Lower lobe of right lung (tissue), 2 donors: ENCODE measurements at regions not wholly inside any gene's neighbourhood (a gene's known extent, or its start where the extent isn't known, plus 50 kb on each side); places are given as distances from the start of the nearest gene placed in this dataset.

ENCODE experiments used
- ATAC-seq, 2 donors: fragments of 200-7000 bp; cut with Tn5 transposase; one replicate each; pipeline ENCODE4 v1.9.1; 2020 to 2022; ENCODE audit warnings: mild to moderate bottlenecking in 2 of 2, moderate library complexity in 2 of 2
- DNase-seq: peaks from one replicate; pipeline ENCODE4 v3.0.0-alpha.2; 2020
- H3K27ac ChIP-seq: fragments of 200-600 bp; one replicate; pipeline ENCODE4 v1.8.0; 2022
- H3K27me3 ChIP-seq: fragments of 200-600 bp; one replicate; pipeline ENCODE4 v1.8.0; 2022; ENCODE audit warnings: low read depth
- H3K36me3 ChIP-seq: fragments of 200-600 bp; one replicate; pipeline ENCODE4 v1.8.0; 2022; ENCODE audit warnings: mild to moderate bottlenecking
- H3K4me1 ChIP-seq: fragments of 200-600 bp; one replicate; pipeline ENCODE4 v1.8.0; 2022
- H3K4me3 ChIP-seq: fragments of 200-600 bp; one replicate; pipeline ENCODE4 v1.8.0; 2022; ENCODE audit warnings: mild to moderate bottlenecking
- H3K9me3 ChIP-seq: fragments of 200-600 bp; one replicate; pipeline ENCODE4 v1.8.0; 2022
- intact Hi-C: fragments of 100-400 bp; cut with DNase I; formaldehyde crosslinking; loops from one replicate; pipeline ENCODE4 v1.11.0; 2022
- TF ChIP-seq, protein P1 (sequence below): fragments of 200-600 bp; IDR thresholded peaks from one replicate; pipeline ENCODE4 v1.8.0; 2022; ENCODE audit warnings: antibody characterized with exemption, mild to moderate bottlenecking
- donor health status: DM: no; HTN: yes; CAD: no; lungs with severe emphysema.

DNA sequence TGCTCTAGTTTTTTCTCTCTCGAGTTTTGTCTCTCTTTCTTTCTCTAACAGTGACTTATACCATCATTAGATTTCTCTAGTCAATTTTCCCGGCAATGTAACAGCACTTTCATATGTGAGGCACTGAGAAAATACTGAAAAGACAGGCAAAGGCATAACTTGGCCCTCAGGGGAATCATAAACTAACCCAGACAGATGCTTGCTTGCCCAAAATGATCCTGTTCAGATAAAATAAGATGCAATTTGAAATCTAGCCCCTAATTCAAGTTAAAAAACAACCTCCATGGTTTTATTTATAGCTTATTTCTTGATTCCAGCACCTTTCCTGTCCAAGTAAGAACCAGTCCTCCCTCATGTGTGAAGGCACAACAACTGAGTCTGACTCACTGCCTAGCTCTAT is 294.6 kb downstream of the GAS1 start:
- Histone ChIP-seq H3K4me3 (no peak overlapping the region), H3K36me3 (no peaks in the 10 kb centered on the region), H3K27me3 (peaks cover 6% of the 10 kb centered on the region), H3K9me3 (no peaks in the 10 kb centered on the region), H3K27ac (no peak overlapping the region), H3K4me1 (no peaks in the 10 kb centered on the region)
- ATAC-seq (no peak), DNase-seq (no peak)
- TF ChIP-seq, protein P1, sequence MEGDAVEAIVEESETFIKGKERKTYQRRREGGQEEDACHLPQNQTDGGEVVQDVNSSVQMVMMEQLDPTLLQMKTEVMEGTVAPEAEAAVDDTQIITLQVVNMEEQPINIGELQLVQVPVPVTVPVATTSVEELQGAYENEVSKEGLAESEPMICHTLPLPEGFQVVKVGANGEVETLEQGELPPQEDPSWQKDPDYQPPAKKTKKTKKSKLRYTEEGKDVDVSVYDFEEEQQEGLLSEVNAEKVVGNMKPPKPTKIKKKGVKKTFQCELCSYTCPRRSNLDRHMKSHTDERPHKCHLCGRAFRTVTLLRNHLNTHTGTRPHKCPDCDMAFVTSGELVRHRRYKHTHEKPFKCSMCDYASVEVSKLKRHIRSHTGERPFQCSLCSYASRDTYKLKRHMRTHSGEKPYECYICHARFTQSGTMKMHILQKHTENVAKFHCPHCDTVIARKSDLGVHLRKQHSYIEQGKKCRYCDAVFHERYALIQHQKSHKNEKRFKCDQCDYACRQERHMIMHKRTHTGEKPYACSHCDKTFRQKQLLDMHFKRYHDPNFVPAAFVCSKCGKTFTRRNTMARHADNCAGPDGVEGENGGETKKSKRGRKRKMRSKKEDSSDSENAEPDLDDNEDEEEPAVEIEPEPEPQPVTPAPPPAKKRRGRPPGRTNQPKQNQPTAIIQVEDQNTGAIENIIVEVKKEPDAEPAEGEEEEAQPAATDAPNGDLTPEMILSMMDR = no peak
- intact Hi-C loops = no loop called here

DNA sequence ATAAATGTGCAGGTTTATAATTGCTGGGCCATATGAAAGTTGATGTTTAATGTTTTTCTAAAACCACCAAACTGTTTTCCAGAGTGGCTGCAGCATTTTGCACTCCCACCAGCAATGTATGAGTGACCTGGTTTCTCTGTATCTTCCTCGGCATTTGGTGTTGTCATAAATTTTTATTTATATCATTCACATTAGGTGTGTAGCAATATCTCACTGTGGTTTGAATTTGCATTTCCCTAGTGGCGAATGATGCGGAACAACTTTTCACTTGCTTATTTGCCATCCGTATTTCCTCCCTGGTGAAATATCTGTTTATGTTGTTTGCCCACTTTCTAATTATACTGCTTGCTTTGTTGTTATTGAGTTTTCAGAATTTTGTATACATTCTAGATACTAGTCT is 295.7 kb upstream of the TUT7 start:
- H3K27ac ChIP-seq = no peak overlapping the region
- TF ChIP-seq, protein P1 = no peak
- no peaks in the 10 kb centered on the region for H3K4me1 ChIP-seq
- ATAC-seq (no peak), DNase-seq (no peak)
- intact Hi-C loops = no loop called here
- no peaks in the 10 kb centered on the region for H3K36me3 ChIP-seq
- H3K9me3 ChIP-seq = no peaks in the 10 kb centered on the region
- H3K4me3 ChIP-seq = no peak overlapping the region
- H3K27me3 ChIP-seq = peaks cover 6% of the 10 kb centered on the region

DNA sequence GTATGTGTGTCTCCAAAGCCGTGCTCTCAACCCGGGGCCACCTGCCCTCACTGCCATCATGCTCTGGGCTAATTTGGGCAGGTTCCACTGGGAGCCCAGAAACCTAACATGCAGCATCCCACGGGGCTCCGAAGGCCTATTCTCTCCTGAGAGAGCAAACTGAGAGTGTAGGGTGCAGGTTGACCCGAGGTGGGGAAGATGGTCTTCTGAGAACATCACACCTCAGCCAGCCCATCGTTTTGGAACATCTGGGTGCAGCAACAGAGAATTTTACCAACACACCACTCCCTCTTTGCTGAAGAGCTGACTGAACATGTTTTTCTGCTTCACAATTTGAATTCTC is 294.6 kb upstream of the TUT7 start:
- TF ChIP-seq, protein P1 = no peak
- Histone ChIP-seq H3K27ac (no peak overlapping the region), H3K27me3 (peaks cover 7% of the 10 kb centered on the region), H3K4me1 (no peaks in the 10 kb centered on the region), H3K9me3 (no peaks in the 10 kb centered on the region), H3K36me3 (no peaks in the 10 kb centered on the region), H3K4me3 (no peak overlapping the region)
- ATAC-seq = no peak
- intact Hi-C loops = no loop called here
- no peak for DNase-seq

DNA sequence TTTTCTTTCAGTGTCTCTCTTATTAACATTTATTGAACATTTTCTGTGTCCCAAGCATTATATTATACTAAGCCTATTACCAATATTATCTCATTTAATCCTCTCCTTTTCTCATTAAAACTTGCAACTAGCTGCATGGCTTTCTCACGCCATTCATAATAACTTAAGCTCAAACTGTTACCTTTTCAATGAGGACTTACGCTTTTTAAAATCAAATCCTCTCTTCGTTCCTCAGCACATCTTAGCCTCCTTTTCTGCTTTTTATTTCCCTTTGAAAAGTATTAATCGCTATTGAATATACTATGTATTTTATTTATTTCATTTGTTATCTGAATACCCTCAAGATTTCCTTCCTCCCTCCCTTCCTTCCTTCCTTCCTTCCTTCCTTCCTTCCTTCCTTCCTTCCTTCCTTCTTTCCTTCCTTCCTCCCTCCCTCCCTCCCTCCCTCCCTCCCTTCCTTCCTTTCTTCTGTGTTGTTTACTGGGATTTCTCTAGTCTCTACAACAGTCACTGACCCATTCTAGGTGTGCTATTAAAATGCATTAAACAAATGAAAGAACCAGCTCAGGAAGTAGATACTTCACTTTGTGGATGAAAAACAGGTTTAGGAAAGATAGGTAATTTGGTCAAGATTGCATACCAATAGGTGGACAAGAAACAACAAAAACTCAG is 294.1 kb upstream of the TUT7 start:
- Histone ChIP-seq H3K4me1 (no peaks in the 10 kb centered on the region), H3K9me3 (no peaks in the 10 kb centered on the region), H3K36me3 (no peaks in the 10 kb centered on the region), H3K27me3 (peaks cover 12% of the 10 kb centered on the region), H3K27ac (no peak overlapping the region), H3K4me3 (no peak overlapping the region)
- ATAC-seq (no peak), DNase-seq (no peak)
- TF ChIP-seq, protein P1 = no peak
- intact Hi-C loops = no loop called here

DNA sequence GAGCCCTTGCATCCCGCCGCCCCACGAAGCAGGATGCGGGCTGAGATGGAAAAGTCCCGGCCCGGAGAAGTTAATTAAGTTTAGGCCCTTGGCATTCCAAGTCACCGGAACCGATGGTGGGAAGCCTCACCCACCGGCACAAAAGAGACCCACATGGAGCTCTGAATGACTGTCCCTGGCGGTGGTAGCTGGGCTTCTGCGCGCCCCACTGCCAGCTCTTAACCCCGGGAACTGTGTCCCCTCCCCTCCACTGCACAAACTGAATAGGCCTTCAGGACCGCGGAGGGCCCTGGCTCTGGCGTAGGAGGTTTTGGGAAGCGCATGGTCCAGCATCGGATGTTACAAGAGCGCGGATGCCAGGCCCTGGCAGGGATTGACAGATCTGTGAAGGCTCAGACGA is 291.1 kb upstream of the TUT7 start:
- Histone ChIP-seq H3K4me1 (no peaks in the 10 kb centered on the region), H3K9me3 (no peaks in the 10 kb centered on the region), H3K27ac (no peak overlapping the region), H3K4me3 (no peak overlapping the region), H3K36me3 (no peaks in the 10 kb centered on the region), H3K27me3 (peaks cover 15% of the 10 kb centered on the region)
- intact Hi-C loops = no loop called here
- TF ChIP-seq, protein P1 = no peak
- no peak for DNase-seq
- ATAC-seq = no peak

DNA sequence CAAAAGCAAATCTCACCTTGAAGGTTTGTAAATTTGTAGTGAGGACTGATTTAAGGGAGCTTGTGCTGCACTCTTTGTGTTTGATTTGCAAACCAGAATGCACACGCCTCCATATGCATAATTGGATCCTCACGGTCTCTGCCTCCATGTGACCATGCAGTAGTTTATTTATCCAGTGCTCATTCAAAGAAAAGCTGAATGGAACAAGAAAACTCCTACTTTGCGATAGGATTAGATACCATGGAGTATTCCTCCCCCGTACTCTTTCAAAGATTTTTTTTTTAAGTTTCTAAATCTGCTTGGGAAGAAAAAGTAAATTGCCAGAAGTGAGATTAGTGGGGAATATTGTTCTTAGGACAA is 290.4 kb upstream of the TUT7 start:
- Histone ChIP-seq H3K27ac (no peak overlapping the region), H3K27me3 (peaks cover 15% of the 10 kb centered on the region), H3K9me3 (no peaks in the 10 kb centered on the region), H3K4me3 (no peak overlapping the region), H3K36me3 (no peaks in the 10 kb centered on the region), H3K4me1 (no peaks in the 10 kb centered on the region)
- intact Hi-C loops = no loop called here
- no peak for DNase-seq
- TF ChIP-seq, protein P1 = no peak
- no peak for ATAC-seq
